Smooth muscle cell (in vitro differentiated cells): ENCODE measurements at regions not wholly inside any gene's neighbourhood (a gene's known extent, or its start where the extent isn't known, plus 50 kb on each side); places are given as distances from the start of the nearest gene placed in this dataset.

Experiments used
- DNase-seq: peaks from one replicate; lab custom pipeline; 2025; ENCODE audit not compliant: unreplicated experiment; lab: John Stamatoyannopoulos, UW
- H2AFZ ChIP-seq: fragments of 200-600 bp; sonication (generic); 2 replicates; pipeline ENCODE4 v1.6.0; 2016; ENCODE audit warnings: antibody characterized with exemption, low read depth, mild to moderate bottlenecking
- H3F3A ChIP-seq: fragments of 200-600 bp; sonication (generic); 2 replicates; pipeline ENCODE4 v1.6.0; 2017; ENCODE audit warnings: antibody characterized with exemption, low read depth
- H3K27ac ChIP-seq: fragments of 200-600 bp; sonication (generic); 2 replicates; pipeline ENCODE4 v1.5.1; 2016; ENCODE audit warnings: low read depth, mild to moderate bottlenecking
- H3K27me3 ChIP-seq: fragments of 200-600 bp; sonication (generic); 2 replicates; pipeline ENCODE4 v1.6.1; 2016; ENCODE audit warnings: low read depth, mild to moderate bottlenecking
- H3K36me3 ChIP-seq: fragments of 200-600 bp; sonication (generic); 2 replicates; pipeline ENCODE4 v1.5.1; 2016; ENCODE audit warnings: low read depth
- H3K4me1 ChIP-seq: fragments of 200-600 bp; sonication (generic); 2 replicates; pipeline ENCODE4 v1.5.1; 2016; ENCODE audit warnings: low read depth
- H3K4me2 ChIP-seq: fragments of 200-600 bp; sonication (generic); 2 replicates; pipeline ENCODE4 v1.6.0; 2016; ENCODE audit warnings: mild to moderate bottlenecking
- H3K4me3 ChIP-seq: fragments of 200-600 bp; sonication (generic); 2 replicates; pipeline ENCODE4 v1.5.1; 2016; ENCODE audit warnings: mild to moderate bottlenecking
- H3K79me2 ChIP-seq: fragments of 200-600 bp; sonication (generic); 2 replicates; pipeline ENCODE4 v1.6.0; 2016; ENCODE audit warnings: low read depth, mild to moderate bottlenecking
- H3K9ac ChIP-seq: fragments of 200-600 bp; sonication (generic); 2 replicates; pipeline ENCODE4 v1.6.0; 2016; ENCODE audit warnings: low read depth
- H3K9me3 ChIP-seq: fragments of 200-600 bp; sonication (generic); replicated peaks from 2 replicates; pipeline ENCODE4 v1.5.1; 2016; ENCODE audit warnings: low read depth
- H4K20me1 ChIP-seq: fragments of 200-600 bp; sonication (generic); 2 replicates; pipeline ENCODE4 v1.6.0; 2016; ENCODE audit warnings: low read depth
- CTCF ChIP-seq: fragments of 200-600 bp; sonication (generic); IDR thresholded peaks from 2 replicates; pipeline ENCODE4 v1.5.1; 2017; ENCODE audit warnings: borderline replicate concordance, mild to moderate bottlenecking, antibody characterized with exemption; ENCODE audit not compliant: insufficient read depth, poor library complexity, severe bottlenecking
- WGBS: methylation state at CpG from one replicate; pipeline ENCODE4 v1.1.7; 2016; ENCODE audit warnings: low lambda C conversion rate; 5-methylcytosine and 5-hydroxymethylcytosine counted together

- DNase-seq, result no peak
- Histone ChIP-seq H2AFZ (peak overlapping the region; percentile 100), H3K4me3 (peak overlapping the region; percentile 66), H4K20me1 (no peaks in the 10 kb centered on the region), H3K9me3 (no peaks in the 10 kb centered on the region), H3K27me3 (peaks cover 6% of the 10 kb centered on the region), H3K4me2 (peak overlapping the region; percentile 93), H3K79me2 (no peaks in the 10 kb centered on the region), H3K9ac (peak overlapping the region; percentile 72), H3K36me3 (no peaks in the 10 kb centered on the region), H3F3A (no peaks in the 10 kb centered on the region), H3K27ac (peak overlapping the region; percentile 25), H3K4me1 (peaks cover 19% of the 10 kb centered on the region)
- no peak for TF ChIP-seq CTCF
- WGBS, result 2% methylated on average over 25 of the region's 25 CpGs
Observed at GRCh38 chr2:118223511-118223991, 135.3 kb downstream of the INSIG2 start.

DNA sequence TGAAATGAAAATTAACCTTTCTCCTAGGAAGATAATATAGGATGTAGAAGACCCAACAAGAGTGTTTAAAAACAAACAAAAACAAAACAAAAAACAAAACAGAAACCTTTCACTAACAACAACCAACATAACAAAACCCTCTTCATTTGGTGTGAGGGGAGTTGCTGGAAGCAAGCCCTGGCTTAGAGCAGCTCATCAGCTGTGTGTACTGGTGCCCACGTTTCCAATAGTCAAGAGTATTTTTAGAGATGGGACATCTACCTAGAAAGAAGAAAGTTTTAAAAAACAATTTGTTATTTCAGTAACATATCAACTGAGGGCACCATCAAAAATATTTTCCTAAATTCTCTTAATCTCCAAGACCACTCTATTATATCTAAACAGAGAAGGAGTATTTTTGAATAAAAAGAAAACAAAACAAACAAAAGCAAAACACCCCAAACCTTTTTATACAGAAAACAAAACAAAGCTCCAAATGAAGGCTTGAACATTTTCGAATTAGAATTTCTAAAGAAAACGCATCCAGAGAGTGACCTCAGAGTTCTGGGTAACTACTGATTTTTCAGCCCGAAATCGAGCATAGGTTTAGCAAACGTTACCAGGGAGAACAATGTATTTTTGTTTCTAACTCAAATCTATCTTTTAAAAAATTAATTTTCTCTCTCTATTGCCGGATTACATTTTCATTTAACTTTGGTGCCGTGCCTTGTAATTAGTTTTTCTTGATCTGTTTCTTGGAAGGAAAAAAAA, 134.6 kb downstream of the INSIG2 start:
- Histone ChIP-seq H3K27ac (no peak overlapping the region), H3K4me1 (peaks cover 19% of the 10 kb centered on the region), H3K4me2 (peak overlapping the region; percentile 93), H3K9me3 (no peaks in the 10 kb centered on the region), H3K4me3 (peak overlapping the region; percentile 66), H4K20me1 (no peaks in the 10 kb centered on the region), H3K79me2 (no peaks in the 10 kb centered on the region), H3K27me3 (peaks cover 6% of the 10 kb centered on the region), H3K36me3 (no peaks in the 10 kb centered on the region), H3F3A (no peaks in the 10 kb centered on the region), H2AFZ (peak overlapping the region; percentile 100), H3K9ac (peak overlapping the region; percentile 72)
- 22% methylated on average over 8 of the region's 8 CpGs for WGBS
- TF ChIP-seq CTCF, result no peak
- no peak for DNase-seq

DNA sequence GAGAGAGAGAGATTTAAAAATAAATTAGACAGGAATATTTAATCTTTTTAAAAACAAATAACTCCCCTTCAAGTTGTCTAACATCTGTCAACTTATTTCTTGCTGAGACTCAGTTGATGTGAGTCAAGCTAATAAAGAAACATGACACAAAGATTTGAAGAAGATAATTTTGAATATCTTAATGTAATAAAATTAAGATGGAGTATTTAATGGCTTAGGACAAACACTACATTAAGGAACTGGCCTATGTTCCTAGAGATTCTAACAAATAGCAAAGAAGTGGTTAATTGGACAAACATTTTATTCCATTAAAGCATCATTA, 134.0 kb downstream of the INSIG2 start:
- Histone ChIP-seq H3K36me3 (no peaks in the 10 kb centered on the region), H3K4me2 (peak overlapping the region; percentile 93), H3K4me3 (no peak overlapping the region), H3K27me3 (peaks cover 10% of the 10 kb centered on the region), H3K9ac (no peak overlapping the region), H3K9me3 (no peaks in the 10 kb centered on the region), H2AFZ (peak overlapping the region; percentile 100), H3K4me1 (peaks cover 19% of the 10 kb centered on the region), H3F3A (no peaks in the 10 kb centered on the region), H4K20me1 (no peaks in the 10 kb centered on the region), H3K79me2 (no peaks in the 10 kb centered on the region), H3K27ac (no peak overlapping the region)
- DNase-seq, result no peak
- TF ChIP-seq CTCF, result no peak
